CD4-positive, alpha-beta T cell treated with Interleukin-6 for 4 hours (primary cell): ENCODE measurements at regions not wholly inside any gene's neighbourhood (a gene's known extent, or its start where the extent isn't known, plus 50 kb on each side); places are given as distances from the start of the nearest gene placed in this dataset.
A peak's percentile ranks its signal among the peaks of the same experiment; 100 is the strongest.

Source experiments
- DNase-seq: peaks from one replicate; pipeline ENCODE4 v3.0.0-alpha.2; 2020; ENCODE audit warnings: mixed read lengths

DNA sequence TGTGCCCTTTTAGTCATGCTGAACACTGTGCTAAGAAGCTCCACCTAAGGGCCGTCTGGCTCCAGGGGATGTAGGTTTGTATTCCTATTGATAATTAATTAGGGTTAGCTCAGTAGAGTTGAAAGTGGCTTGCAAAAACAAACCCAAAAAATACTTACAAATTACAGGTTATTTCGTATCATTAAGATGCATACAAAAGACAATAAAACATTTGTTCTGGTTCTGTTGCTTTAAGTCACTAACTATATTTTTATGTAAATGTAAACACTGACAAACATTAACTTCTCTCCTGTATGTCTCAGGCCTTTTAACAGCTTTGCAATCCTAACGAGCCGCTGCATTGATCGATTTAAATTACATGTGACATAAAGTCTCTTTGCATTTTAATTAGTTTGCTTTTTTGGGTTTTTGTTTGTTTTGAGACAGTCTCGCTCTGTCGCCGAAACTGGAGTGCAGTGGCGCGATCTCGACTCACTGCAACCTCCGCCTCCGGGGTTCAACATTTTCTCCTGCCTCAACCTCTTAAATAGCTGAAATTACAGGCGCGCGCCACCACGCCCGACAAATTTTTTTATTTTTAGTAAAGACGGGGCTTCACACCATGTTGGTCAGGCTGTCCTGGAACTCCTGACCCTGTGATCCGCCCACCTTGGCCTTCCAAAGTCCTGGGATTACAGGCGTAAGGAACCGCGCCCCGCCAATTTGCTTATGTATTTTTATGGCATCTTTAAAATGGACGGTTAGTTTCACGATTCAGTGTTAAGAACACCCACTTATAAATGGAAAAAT is 110.9 kb downstream of the HFE start:
- DNase-seq, result peak; percentile 50

DNA sequence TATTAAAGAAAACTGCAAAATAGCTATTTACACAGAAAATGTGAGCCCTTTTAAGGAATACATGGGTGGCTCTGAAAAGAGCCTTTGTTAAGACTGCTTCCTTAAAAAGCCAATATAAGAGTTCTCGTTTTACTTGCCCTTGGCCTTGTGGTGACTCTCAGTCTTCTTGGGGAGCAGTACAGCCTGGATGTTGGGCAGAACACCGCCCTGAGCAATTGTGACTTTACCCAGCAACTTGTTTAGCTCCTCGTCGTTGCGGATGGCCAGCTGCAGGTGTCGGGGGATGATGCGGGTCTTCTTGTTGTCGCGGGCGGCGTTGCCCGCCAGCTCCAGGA is 111.5 kb downstream of the HFE start:
- no peak for DNase-seq

DNA sequence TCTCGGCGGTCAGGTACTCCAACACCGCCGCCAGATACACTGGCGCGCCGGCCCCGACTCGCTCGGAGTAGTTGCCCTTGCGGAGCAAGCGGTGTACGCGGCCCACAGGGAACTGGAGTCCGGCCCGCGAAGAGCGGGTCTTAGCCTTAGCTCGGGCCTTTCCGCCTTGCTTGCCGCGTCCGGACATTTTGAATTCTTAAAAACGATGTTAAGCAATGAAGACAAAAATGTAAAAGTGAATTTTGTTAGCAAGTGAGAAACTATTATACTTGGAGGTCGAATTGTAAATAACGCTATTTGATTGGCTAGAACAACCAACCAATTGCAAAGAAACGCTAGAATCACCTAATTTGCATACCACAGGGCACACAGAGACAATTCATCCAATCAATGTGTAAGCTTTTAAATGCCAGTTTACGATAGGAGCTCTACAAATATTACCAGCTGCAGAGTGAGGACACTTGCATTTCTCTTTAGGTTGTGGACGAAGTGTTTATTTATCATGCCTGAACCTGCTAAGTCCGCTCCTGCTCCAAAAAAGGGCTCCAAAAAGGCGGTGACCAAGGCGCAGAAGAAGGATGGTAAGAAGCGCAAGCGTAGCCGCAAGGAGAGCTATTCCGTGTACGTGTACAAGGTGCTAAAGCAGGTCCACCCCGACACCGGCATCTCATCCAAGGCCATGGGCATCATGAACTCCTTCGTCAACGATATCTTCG is 112.0 kb downstream of the HFE start:
- peak; percentile 63 for DNase-seq

DNA sequence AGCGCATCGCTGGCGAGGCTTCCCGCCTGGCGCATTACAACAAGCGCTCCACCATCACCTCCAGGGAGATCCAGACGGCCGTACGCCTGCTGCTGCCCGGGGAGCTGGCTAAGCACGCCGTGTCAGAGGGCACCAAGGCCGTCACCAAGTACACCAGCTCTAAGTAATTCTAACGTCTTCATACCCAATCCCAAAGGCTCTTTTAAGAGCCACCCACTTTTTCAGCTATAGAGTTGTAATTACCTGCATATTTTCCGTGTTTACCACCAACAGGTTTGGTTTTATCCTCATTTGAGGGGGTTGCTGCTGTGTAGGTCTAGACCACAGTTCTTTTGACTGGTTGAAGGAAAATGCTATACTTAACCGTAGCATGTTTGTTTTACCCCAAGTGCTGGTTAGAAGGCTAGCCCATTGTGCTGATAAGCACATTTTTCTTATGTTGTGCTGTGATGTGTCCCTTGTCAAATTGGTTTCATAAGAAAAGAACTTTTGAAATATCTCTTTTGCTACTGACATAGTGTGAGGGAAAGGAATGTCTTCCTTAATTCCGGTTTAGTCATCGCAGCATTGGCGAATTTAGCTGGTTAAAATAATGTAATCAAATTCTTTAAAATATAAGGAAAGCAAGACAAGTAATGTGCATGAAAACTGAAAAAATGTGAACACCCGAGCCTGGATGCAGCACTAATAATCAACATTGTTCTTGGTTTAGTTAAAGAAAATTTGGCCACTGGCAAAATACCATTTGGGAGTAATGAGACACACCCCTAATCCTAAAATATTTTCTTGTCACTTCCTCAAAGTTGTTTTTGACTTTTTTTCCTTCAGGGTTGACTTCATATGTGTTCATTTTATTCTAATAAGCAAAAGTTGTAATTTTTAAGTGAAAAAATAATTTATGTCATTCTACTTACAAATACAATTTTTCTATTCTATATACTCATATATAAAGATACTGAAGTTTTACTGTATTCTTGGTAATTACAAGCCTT is 112.8 kb downstream of the HFE start:
- no peak for DNase-seq

DNA sequence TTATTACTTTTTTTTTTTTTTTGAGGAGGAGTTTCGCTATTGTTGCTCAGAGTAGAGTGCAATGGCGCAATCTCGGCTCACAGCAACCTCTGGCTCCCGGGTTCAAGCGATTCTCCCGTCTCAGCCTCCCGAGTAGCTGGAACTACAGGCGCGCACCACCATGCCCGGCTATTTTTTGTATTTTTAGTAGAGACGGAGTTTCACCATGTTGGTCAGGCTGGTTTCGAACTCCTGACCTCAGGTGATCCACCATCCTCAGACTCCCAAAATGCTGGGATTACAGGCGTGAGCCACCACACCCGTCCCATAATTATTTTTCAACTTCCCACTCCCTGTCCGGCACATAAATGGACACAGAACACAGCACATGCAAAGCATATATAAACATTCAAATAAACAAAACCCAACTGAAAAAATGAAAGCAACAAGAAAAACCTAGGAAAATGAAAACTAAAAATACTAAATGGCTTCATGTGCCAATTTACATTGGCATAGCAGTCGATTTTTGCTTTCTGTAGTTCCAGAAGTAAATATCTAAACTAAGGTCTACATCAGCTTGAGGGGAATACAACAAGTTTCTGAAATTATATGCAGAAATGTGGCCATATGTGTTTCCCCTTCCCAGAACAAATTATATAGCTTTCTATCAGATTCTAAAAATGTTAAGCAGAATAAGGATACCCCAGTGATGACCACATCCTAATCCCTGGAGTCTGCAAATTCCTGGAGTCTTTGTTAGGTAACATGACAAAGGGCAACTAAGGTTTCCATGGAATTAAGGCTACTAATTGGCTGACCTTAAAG is 113.9 kb downstream of the HFE start:
- DNase-seq, result no peak

DNA sequence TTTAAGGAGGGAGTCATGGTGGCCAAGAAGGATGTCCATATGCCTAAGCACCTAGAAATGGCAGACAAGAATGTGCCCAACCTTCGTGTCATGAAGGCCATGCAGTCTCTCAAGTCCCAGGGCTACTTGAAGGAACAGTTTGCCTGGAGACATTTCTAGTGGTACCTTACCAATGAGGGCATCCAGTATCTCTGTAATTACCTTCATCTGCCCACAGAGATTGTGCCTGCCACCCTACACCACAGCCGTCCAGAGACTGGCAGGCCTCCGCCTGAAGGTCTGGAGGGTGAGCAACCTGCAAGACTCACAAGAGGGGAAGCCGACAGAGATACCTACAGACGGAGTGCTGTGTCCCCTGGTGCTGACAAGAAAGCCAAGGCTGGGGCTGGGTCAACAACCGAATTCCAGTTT is 115.0 kb downstream of the HFE start:
- DNase-seq, result no peak

DNA sequence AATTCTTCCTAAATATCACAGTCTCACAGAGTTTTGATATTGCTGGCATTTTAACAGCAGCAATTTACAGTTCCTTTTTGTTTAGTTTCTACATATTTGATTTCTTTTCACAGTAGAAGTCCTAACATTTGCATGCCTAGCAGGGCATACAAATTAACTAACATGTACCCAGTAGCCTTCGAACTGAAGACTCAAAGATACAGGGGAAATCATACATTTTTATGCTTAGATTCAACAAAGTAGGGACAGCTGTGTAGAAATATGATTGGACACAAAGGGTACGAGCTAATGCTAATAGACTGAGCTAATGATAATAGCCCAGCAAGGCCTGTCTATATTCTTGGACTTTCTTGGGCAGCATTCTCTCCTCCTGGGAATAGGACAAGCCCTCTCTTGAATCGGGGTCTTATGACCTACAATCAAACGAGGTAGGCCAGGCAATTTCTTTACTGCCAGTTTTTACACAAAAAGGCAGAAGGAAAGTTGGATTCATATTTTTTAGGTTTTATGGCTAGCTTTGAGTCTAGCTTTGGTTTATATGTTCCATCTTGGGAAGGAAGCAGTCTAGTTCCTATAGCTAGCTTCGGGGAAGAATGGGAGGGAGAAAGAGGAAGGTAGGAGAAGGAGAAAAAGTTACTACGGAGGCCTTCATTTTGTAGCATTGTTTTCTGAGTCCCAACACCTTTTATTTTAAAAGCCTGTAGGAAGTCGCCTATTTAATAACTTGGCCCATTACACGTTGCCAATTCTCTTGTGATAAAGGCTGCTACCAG is 115.8 kb downstream of the HFE start:
- no peak for DNase-seq

DNA sequence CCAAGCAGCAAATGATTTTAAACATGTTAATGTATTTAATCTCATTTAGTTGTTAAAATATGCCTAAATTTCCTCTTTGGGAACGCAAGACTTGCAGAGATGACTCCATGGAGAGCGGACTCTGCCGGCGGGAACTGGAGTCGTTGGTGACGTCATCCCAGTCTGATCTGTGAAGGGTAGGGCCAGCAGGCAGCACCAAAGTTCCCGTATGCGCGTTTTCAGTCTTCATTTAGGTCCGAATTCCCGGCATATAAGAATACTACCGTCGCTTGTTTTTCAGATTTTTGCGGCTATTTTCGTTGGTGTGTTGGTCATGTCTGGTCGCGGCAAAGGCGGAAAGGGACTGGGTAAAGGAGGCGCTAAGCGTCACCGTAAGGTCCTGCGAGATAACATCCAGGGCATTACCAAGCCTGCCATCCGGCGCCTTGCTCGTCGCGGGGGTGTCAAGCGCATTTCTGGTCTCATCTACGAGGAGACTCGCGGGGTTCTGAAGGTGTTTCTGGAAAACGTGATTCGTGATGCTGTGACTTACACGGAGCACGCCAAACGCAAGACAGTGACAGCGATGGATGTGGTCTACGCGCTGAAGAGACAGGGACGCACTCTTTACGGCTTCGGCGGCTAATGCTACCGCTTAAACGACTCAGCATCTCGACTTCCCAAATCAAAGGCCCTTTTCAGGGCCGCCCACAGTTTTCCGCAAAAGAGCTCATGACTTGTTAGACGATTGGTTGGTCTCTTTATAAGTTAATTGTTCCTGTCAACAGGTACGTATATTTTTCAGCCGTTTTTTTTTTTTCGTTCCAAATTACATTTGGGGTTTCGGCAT is 117.3 kb downstream of the HFE start:
- peak; percentile 87 for DNase-seq

DNA sequence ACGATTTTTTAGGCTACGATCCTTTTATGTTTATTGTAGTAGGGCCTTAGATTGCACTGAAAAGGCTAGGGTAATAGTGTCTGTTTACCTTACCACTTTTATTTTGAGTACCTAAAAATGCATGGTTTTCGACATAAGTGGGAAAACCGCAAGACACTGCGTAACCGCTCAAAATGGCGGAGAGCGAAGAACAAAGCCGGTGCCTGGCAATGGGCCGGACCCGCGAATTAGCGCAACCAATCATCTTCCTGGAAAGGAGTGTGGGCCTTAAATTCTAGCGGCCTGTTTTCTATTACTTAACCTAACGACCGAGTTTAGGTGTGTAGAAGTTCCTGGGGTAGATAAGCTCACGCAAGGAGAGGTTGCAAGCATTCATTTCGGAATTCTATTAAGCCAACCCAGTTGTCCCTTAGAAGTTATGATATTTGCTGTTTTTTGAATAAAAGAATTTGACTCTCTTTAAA is 118.0 kb downstream of the HFE start:
- DNase-seq, result peak; percentile 88

DNA sequence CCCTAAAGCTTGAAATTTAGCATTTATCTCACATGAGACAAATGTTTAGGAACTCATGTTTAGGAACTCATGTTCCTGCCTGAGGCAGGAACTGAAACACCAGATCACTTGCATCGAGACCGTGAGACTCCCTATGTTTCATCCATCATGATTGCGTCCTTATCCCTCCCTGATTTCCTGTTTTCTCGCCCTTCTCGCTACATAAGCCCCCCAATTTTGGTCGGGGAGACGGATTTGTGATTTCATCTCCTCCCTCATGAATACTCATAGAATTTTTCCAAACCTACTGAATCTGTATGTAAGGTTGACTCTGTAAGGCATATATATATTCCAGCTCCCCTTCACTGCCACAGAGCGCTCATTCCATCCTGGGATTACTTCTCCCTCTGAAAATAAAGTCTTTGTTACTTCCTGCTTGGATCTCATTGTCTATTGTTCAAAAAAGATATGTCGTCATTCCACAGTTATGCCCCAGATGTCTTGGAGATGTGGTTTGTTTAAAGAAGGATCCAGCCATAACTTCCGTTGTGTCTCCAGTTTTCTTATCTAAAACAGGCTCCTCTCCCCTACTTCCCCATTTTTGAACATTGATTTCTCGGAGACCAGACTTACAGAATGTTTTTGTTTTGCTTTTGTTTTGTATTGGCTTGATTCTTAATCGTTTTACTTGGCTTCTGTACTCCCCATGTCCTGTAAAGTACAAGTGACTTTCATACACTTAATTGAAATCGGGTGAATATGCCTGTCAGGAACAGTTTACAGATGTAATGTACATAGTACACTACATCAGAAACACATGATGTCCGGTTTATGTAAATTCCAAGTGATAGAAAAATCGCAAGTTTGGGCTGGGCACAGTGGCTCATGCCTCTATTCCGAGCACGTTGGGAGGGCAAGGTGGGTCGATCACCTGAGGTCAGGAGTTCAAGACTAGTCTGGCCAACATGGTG is 118.7 kb downstream of the HFE start:
- DNase-seq, result peak; percentile 6

DNA sequence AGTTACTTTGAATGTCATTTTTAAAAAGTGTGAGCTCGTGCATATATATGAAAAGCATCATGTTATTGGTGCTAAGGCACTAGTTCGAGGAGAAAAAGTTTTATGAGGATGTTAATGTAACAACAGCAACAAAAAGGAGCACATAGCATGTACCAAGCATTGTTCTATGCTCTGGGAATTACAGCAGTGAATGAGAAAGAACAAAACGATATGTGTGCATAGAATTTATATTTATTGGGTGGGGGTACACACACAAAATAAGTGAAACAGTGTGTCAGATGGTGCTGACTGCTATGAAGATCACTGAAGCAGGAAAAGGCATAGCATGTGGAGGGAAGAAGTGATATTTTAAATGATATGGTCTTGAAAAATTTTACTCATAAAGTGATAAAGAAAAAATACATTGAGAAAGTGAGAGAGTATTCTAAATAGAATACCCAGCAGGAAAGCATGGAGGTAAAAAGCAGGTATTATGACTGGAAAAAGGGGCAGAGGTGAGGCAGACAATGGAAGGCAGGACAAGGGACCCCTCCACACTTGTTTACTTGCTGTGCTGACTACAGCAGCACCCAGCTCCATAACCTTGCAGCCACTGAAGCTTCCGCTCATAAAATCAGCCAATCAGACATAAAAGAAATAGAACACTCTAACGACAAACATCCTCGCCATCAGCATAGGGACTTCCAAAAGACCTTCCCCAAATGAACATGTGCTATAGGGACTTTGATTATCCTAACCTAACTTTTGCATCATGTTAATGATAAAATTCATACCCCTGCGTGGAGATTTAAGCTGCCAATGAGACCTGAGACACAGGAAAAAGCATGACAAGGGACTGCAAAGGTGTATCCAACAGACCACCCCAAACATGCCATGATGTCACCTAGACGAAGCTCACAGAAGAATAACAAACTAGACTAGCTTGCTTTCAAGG is 119.9 kb downstream of the HFE start:
- DNase-seq, result peak; percentile 20

DNA sequence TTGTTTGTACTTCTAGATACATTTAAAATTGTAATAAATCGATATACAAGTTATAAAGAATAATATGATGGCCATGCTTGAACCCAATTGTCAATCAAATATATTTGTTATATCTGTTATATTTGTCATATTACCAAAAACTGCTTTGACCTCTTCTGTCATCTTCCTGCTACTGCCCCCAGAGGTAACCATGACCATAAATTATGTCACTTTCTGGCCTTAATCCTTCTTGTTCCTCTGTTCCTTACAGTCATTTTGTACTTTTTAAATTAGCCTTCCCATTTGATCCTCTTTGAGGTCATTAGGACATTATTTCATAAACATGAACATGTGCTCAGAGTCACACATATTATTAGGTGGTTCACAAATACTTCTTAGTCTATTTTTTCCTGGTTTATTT is 124.7 kb downstream of the HFE start:
- no peak for DNase-seq

DNA sequence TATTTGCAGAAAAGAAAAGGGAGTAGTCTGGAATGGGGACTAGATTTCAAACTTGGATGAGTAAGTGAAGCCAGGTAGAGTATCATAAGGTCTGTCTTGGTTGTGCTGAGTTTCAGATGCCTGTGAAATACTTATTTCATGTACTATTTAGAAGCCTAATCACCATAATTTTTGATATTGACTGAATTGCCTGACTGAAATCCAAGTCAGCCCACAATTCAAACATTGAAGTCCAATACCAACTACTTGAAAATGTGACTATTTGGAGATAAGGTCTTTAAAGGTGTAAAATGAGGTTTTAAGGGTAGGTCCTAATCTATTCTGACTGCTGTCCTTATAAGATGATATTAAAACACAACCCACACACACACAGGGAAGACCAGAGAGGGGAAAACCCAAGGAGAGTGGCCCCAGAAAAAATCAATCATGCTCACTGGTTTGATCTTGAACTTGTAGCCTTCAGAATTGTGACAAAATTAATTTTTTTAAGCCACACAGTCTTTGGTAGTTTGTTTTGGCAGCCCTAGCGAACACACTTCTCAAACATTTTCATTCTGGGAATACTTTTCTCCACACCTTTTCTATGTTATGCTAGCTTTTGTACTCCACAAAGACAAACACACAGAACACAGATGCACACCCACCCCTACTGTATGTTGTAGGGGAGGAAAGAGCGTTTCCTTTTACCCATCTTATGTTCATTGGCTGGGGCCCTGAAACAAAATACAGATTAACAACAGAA is 126.3 kb downstream of the HFE start:
- DNase-seq, result no peak

DNA sequence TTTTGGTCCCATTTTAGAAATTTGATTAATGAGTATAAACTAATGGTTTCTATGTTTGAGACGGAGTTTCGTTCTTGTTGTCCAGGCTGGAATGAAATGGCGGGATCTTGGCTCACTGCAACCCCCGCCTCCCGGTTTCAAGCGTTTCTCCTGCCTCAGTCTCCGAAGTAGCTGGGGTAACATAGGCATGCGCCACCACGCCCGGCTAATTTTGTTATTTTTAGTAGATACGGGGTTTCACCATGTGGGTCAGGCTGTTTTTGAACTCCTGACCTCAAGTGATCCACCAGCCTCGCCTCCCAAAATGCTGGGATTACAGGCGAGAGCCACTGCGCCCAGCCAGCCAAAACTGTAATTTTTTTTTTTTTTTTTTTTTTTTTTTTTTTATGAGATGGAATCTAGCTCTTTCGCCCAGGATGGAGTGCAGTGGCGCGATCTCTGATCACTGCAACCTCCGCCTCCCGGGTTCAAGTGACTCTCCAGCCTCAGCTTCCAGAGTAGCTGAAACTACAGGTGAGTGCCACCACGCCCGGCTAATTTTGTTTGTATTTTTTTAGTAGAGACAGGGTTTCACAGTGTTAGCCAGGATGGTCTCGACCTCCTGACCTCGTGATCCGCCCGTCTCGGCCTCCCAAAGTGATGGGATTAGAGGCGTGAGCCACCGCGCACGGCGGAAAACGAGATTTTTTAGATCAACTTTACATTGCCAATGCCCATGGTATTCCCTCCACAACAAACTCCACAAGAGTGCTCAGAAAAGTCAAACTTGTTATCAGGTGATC is 127.8 kb downstream of the HFE start:
- DNase-seq, result no peak

DNA sequence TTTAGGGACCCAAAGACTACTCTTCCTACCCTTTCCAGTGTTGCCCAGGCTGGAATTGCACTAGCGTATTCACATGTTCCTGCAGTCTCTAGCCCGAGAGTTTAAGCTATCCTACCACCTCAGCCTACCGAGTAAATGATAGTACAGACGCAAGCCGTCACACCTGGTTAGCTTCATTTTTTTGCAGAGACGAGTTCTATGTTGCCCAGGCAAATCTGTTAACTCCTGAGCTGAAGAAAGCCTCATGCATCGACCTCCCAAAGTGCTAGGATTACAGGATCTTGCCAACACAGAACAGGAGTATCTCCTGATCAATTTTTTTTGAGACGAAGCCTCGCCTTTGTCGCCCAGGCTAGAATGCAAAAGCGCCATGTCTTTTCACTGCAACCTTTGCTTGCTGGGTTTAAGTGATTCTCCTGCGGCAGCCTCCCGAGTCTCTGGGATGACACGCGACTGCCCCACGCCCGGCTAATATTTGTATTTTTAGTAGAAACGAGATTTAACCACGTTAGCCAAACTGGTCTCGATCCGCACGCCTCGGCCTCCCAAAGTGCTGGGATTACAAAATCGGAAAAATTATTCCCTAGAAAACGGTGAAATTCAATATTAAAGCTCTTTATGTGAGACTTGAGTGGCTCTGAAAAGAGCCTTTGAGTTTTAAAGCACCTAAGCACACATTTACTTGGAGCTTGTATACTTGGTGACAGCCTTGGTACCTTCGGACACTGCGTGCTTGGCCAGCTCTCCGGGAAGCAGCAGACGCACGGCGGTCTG is 128.5 kb downstream of the HFE start:
- DNase-seq, result peak; percentile 44

DNA sequence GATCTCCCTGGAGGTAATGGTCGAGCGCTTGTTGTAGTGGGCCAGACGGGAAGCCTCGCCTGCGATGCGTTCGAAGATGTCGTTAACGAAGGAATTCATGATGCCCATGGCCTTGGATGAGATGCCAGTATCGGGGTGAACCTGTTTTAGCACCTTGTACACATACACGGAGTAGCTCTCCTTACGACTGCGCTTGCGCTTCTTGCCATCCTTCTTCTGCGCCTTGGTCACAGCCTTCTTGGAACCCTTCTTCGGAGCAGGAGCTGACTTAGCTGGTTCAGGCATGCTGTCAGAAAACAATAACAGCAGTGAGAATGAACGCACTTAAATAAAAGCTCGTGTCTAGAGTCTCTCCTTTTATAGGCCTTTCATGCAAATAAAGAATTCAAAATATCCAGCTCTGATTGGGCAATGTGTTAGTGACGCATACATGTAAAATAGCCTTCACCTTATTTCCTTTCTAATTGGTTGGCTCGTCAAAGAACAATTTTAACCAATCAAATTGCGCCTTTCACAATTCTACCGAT is 129.2 kb downstream of the HFE start:
- DNase-seq, result peak; percentile 76
